Stimulated activated CD8-positive, alpha-beta memory T cell treated with anti-CD3 and anti-CD28 coated beads, Interleukin-15, amount 100 ng/mL, for 24 hours (primary cell): ENCODE measurements at regions not wholly inside any gene's neighbourhood (a gene's known extent, or its start where the extent isn't known, plus 50 kb on each side); places are given as distances from the start of the nearest gene placed in this dataset.

Experiments
- DNase-seq: peaks from one replicate; pipeline ENCODE4 v3.0.0-alpha.2; 2020; ENCODE audit warnings: low read depth

DNA sequence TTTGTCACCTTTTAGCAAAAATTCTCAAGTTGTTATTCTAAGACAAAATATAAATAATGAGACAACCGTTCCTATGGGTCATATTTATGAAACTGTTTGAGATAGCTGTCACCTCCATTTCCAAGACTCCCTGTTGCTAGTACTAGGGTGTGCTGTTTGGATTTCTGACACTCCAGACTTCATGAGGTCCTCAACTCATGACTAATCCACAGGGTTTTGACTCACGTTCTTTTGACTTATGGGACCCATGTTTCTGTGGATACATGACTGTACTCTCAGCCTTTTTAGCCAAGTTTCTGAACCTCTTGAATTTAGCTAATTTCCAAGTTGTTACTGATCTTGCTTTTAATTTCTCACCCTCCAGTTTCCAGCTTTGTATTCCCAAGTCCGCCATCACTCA is 178.7 kb upstream of the FAM98A start:
- no peak for DNase-seq

- DNase-seq: no peak
Measured at GRCh38 chr2:33775306-33775705, 176.2 kb upstream of the FAM98A start.

DNA sequence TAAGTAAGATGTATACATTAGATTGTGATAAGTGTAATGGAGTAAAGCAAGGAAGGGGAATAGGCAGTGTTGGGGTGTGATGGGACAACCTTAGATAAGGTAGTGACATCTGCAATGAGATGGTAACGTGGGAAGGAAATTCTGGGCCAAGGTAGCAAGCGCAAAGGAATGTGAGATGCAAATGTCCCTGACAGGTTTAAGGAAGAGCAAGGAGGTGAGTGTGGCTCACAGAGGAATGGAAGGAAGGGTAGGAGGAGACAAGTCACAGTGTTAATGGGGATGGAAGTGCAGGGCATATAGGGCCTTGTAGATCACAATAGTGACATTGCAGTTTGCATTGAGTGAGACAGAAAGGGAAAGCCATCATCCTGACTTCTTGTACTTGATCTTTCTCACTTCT is 170.9 kb upstream of the FAM98A start:
- no peak for DNase-seq

DNA sequence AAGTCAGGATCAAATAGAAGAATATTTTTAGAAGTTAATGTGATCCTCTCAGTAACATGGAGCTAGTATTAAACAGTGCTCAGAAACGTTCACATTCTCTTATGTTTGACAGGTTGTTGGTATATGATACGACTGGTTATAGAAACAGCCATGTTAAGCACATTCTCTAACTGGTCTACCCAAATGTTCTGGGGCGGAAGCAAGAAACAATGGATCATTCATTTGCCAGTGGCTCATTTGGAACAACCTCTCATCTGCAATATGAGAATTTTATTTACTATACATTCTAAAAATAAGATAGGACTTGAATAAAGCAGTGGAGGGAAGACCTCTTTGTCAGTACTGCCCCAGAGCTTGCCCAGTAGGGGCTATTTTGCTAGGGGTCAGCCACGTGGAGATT is 167.1 kb upstream of the FAM98A start:
- DNase-seq: no peak

- DNase-seq: no peak
Measured at GRCh38 chr2:33765122-33765521, 166.0 kb upstream of the FAM98A start.

DNA sequence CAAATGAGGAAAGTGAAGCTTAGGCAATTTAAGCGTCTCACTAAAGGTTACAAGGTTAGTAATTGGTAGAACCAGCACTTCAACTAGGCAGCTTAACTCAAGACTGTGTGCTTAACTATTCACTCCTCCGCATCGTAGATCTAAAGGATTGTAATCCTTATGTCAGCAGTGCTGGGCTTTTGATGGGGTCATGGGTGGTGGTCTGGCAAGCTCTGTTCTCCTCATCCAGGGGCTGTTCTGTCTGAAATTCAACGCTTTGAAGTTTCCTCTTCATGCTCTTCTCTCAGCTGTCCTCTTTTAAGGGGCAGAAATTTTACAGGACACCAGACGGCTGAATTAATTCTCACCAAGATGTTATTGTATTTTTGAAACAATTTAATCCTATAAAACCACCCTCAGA is 165.5 kb upstream of the FAM98A start:
- DNase-seq: no peak

- DNase-seq: no peak
Measured at GRCh38 chr2:33763671-33764310, 164.7 kb upstream of the FAM98A start.

- no peak for DNase-seq
Measured at GRCh38 chr2:33762636-33763035, 163.5 kb upstream of the FAM98A start.

DNA sequence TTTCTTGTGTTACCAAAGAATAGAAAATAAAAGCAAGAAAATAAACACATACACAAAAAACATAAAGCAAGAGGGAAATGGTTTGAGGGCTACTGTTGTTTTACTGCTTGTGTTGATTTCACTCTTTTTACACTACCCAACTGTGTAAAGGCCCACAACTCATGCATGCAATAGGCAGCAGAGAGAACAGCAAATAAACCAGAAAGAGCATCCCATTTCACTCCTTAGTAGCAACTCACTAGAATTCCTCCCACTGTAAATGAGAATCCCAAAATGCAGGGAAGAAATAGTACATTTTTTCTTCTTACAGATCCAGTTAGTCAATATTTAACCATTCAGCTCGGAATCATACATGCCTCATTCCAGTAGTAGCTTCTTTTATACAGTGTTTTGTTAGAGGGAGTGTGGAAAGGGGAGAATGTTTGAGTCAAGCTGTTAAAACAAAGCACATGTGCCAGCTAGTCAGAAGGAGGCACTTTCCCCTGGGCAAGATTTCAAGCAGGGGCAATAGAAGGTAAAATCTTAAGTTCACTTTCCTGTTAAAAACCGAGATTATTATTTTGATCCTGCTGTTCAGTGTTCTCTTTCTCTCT is 147.2 kb upstream of the FAM98A start:
- DNase-seq: no peak

GRCh38 chr2:33735096-33735495 is 136.0 kb upstream of the FAM98A start:
- no peak for DNase-seq

- DNase-seq: no peak
Measured at GRCh38 chr2:33730804-33731203, 131.7 kb upstream of the FAM98A start.

DNA sequence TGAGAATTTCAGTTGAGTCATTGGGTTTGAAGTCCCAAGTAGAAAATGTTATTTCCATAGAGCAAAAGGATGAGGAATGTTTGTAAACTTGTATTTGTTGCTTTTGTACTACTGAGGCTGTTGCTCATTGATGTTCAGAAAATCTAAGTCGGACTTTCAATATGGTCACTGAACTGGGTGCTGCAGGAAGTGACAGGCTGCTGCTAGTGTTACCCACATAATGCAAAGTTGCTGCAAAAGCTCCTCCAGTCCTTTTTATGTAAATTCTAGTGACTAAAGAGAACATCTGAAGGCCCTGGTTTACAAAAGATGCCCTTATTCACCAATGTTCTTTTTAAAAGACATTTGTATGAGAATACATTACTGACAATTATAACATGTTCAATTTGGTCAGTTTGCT is 131.1 kb upstream of the FAM98A start:
- DNase-seq: no peak

DNA sequence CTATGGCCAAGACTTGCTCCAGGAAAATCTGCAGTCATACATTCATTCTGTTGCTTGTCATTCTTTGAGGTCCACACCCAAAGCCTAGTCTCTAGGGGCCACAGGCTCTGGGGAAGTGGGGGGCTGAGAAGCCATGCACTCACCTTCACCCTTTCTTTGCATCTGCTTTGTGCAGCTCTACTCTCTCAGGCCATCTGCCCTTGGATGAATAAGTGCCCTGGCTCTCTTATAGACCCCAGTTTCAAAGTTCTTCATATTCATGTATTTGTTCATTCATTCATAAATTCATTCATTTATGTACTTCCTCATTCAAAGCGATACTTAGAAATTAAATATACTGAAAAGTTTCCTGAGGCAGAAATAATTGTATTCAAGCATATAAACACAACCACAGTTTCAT is 130.3 kb upstream of the FAM98A start:
- DNase-seq: no peak

DNA sequence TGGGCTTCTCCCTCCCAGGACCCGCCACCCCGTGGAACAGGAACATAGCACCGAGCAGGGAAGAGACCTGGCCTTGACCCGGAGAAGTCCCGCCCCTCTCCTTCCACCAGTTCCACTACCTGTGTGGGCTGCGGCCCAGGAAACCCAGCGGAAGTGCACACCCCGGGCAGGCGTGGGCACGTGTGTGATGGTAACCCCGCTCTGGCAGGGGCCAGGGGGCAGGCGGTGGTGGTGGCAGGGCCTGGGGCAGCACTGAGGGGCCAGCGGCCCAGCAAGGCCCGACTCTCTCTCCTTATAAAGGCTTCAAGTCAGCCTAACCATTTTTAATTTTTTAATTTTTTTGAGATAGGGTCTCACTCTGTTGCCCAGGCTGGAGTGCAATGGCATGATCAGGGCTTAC is 129.0 kb upstream of the FAM98A start:
- no peak for DNase-seq

DNA sequence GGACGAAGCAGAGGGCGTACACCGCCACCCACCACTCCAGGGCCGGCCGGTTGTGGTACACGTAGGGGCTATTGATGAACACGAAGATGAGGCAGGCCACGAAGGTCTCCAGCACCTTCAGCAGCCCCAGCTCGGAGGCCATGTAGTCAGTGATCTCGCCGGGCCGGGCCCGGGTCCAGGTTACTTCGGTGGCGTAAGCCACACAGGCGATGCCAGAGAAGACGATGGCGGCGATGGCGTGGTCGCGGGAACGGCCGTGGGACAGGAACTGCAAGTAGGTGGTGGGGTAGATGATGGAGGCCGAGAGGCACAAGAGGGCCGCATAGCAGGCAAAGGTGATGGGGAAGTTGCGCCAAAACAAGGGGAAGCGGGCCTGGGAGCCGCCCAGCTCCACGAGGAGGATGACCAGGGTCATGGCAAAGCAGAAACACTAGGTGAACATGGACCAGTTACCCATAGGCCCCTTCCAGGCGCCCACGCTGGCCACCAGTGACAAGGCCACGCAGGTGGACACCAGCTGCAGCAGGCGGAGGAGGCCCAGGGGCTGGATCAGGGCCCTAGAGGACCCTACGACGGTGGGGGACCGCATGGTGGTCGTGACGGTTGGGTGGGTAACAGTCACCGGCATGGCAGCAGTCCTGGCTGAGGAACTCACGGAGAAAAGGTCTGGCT is 128.4 kb upstream of the FAM98A start:
- no peak for DNase-seq

- DNase-seq: no peak
Measured at GRCh38 chr2:33726415-33726814, 127.3 kb upstream of the FAM98A start.

DNA sequence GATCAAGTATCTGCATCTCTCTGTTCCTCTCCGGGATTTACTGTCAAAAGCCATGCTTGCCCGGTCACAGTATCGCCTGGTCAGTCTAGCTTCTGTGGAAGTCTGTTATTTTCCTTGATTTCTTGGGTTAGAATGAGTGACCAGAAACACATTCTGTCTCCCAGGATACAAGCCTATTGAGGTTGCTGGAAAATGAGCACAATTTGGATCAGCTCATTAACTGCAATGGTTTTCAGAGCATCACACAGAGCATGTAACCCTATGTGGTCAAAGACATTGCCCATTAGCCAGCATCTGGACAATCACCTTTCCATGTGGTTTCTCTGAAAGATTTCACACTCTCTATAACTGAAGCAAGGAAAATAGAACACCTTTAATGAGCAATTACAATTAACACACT is 124.2 kb upstream of the FAM98A start:
- DNase-seq: no peak

- DNase-seq: no peak
Measured at GRCh38 chr2:33719067-33719466, 120.0 kb upstream of the FAM98A start.

GRCh38 chr2:33712674-33713073 is 113.6 kb upstream of the FAM98A start:
- DNase-seq: no peak

GRCh38 chr2:33709951-33710350 is 110.9 kb upstream of the FAM98A start:
- no peak for DNase-seq

DNA sequence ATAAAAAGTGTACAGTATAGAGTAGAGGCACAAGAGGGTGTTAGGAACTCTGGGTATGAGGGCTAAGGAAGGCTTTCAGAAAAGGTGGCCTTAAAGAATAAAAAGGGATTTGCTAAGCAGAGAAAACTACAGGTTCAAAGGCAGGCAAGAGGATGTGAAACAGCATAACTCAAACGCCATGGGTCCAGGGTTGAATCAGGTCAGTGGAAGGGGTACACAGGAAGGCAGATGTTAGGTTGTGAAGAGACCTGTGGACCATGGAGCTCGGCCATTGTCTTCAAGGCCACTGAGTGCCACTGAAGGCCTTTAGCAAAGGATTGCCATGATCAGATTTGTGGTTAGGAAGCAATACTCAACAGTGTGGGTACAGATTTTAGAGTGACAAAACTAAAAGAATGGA is 108.2 kb upstream of the FAM98A start:
- no peak for DNase-seq

DNA sequence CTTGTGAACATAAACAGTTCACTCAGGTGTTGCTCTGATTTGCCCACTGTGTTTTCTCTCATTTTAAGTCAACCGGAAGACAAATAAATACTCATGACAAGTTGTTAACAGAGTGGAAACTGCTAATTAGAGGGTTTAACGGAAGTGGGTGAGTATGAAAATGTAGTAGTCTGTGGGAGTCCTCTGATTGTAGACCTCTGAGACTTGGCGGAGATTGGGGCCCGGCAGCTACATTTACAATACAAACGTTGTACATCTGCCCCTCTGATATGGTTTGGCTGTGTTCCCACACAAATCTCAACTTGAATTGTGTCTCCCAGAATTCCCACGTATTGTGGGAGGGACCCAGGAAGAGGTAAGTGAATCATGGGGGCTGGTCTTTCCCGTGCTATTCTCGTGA is 107.3 kb upstream of the FAM98A start:
- no peak for DNase-seq

DNA sequence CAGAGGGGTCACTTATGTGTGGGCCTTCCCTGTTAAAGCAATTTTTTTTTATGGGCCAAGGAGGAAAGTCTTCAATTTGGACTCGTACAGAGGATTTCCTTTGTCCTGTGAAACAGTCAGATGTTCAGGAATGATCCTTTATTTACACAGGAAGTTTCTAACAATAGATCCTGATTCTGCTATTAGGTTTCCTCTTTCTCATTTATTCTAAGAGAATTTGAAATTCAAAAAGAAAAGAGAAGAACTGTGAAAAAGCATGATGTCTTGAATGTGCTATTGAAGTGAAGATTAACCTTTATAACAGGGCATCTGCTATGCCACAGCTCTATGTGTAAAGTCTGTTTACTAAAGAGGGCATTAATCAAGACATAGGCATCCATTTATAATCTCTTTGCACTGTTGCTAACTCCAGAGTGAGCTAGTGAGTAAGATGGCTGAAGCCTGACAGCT is 105.3 kb upstream of the FAM98A start:
- no peak for DNase-seq

DNA sequence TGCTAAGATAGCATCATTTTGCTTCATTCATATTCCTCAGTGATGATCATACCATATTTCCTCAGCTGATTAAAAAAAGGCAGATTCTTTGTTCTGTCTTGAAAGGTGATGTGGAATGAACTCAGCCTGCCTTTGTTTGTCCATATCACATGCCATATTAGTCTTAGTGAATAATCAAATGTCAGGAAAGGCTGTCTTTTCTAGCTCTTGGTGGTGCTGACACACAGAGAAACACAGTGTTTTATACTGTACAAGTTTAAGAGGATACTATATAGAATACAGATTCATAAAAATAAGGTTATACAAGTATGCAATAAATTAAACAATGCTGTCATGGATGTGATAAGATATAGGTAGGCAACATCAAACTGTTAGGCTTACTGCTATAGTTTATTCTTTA is 97.1 kb upstream of the FAM98A start:
- DNase-seq: no peak
